Endothelial cell of hepatic sinusoid (primary cell): ENCODE measurements at regions not wholly inside any gene's neighbourhood (a gene's known extent, or its start where the extent isn't known, plus 50 kb on each side); places are given as distances from the start of the nearest gene placed in this dataset.

Source experiments
- in situ Hi-C: cut with HindIII; loops from 2 replicates; pipeline ENCODE4 v1.10.0; 2017; ENCODE audit warnings: low sequenced_read_pairs

DNA sequence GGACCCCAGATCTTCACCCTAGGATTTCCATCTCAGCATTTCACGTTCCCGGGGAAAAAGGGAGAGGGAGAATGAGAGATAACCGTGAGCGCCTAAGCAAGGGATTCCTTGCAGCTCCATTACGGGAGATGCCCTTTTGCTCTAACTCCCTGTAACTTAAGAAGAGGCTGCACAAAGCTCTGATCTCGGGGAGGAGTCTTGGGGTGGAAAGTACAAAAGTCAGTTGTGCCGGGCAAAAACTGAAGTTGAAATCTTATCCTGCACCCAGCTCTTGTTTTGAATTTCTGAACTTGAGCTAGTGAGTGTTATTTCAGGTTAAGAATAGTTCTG lies 256.4 kb upstream of the SOX21 start:
- in situ Hi-C loops: no loop called here

DNA sequence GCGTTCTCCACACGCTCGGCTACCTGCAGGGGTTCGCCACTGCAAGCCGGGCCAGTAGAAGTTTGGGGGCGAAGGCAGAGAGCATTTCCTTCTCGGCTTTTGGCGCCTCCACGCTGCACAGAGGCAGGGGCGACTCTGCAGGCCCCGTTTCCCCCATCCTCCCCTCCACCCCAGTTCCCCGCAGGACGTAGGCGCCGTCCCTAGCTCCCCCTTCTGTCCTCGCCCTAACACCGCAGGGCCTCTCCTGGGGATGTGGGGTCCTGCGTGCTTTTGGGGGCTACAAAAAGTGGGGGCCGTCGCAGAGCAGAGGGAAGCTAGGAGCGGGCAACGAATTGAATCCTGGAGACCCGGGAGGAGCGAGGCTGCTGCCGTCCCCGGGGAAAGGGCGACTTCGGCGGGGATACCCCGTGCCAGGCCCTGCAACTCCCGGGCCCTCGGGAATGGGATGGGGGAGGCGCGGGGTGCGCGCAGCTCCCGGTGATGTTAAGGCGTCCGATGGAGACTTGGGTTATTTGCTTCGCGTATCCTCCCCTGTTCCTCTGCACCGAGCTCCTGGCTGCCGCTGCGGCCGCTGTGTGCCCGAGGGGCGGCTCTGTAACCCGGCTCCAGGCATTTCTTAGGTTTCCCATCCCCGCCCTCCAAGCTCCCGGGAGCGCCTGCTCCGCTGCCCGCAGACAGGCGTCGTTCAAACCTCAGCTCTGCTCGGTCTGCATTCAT lies 255.9 kb upstream of the SOX21 start:
- in situ Hi-C loops: no loop called here

DNA sequence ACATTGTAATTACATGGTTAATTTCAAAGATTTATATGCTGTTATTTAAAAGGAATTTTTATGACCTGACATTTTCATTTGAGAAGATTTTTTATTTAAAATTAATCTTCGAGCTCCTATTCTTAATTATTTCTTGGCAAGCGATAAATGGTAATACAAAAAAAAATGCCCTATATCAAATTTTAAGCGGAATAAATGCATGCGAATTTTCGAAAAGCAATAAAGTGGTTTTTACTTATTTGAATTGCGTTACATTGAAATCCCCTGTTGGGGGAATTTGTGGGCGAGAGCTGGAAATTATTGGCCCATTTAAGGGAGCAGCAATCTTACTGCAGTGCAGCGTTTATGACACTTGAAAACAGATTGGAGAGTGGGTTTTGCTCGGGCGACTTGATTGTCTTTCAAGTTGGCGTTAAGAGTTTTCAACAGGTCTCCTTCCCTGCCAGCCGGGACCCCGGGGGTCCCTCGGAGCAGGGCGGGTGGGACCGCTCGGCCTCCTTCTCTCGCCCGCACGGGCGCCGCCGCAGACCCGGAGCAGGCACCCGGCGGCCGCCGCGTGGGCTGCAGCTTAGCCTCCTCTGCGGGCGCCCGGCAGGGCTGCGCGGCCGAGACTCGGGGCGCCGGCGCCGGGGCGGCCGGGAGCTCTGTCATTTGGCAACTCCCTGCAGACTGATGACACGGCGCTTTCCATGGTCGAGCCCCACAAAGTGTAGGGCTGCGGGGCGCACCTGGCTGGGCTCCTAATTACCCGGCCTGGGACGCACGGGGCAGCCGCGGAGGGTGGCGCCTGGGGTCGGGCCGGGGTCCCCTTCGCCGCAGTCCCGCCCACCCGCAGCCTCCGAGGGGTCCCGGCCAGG lies 255.1 kb upstream of the SOX21 start:
- in situ Hi-C loops: no loop called here

DNA sequence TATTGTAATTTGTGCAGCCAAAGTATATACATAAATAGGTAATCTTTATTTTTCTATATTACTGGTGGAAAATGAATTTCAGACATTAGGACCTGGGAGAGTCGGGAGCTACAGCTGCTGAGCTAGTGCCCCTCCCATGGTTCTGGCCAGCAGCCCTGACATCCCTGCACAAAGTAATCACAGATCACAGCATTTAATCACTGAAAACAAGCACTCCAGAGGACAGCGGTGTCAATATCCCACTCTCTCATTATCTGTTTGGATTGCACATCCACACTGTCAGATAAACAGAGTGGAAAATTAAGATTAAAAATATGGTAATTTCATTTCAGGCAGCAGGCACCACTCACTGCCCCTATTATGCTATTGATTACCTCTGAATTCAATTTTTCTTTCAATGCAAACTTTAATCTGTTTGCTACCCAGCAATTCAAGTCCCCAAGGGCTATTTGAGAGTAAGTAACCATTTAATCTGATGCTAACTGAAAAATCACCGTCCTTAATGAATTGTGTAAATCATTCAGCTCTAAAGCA lies 254.1 kb upstream of the SOX21 start:
- in situ Hi-C loops: no loop called here

DNA sequence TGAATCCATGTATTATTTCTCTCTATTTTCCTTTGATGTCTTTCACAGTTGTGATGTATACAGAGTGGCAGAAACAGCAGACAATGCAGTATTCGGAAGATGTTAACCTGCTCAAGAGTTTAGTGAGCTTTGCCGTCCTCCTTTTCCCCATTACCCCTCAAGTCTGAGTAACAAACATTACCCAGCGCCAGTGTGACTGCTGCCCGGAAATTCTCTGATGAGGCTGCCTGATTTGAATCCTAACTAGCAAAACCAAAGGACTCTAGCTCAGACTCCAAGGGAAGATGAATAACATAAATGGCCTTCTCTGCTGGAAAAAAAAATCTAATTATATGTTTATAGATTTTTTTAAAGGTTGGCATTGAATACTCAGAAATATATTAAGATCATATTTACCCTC lies 247.3 kb upstream of the SOX21 start:
- in situ Hi-C loops: no loop called here

DNA sequence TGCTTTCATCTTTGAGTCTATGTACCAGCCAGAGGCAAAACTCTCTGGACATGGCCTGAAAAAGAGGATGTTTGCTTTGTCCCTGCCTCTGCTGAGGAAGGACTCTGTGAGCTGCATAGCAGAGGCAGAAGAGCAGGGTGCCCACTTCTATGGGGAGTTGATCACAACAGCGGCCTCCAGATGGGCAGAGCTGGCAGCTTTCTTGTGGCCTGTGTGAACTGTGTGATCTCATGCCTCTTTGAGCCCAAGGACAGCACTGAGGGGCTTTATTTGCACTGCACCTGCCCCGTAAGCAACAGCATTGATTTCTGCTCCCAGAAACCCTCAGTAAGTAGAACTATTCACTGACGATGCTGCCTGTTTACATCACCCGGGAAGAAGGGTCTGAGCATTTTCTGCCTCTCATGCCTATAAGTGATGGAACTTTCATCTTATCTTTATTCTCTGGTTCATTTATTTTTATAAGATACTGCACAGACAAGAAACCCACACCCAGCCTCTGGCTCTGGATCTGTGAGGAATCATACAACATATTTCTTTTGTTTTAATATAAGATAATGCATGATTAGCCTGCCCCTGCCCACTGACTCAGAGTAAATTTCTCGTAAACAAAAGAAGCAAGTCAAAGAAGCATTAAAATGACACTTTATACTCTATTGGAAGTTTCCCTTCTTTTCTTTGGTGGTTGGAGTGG lies 244.2 kb upstream of the SOX21 start:
- in situ Hi-C loops: no loop called here

DNA sequence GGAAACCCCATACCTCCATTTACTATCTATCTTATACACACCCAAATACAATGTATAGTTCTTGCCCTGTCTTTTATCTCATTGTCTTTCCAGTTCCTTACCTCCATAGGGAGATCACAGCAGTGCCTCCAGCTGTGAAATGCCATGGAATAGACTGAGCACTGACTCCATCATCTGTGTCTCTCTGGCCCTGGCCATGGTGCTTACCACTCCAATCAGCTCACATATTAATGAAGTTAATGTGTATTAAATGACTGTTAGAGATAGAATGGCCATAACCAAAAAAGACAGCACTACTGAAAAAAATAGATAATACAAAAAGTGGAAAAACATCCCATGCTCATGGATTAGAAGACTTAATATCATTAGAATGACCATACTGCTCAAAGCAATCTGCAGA lies 240.4 kb upstream of the SOX21 start:
- in situ Hi-C loops: no loop called here

DNA sequence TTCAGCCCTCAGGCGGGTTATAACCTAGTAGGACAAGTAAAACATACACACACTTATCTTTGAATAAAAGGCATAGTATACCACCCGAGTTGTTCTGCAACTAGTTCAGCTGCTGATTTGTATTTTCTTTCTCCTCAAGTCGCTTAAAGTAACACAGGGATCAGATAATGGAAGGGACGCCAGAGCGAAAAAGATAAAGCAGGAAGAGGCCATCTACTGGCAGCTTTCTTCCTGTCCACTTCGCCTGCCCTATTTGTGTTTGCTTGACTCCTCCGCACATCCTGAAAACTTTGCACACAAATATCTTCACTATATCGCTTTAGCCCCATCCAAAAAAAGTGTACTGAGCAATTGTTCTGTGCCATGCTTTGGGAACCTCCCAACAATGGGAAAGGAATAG lies 238.0 kb upstream of the SOX21 start:
- in situ Hi-C loops: no loop called here

DNA sequence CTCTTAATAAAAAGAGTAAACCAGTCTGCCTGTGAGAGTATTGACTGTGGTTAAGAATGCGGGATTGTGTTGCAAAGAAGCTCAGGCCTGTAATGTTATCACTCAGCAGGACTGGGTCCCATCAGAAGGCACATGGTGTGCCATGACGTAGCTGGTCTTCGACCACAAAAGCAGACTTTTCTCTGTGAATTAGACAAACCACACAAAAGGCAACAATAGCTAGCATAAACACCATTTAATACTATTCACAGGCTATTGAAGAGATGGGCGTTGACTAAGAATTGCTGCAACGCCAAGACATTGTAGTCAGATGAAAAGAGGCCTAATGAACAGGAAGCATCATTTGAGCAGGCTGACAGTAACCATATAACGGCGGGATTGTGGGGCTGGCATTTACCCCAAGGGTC lies 235.6 kb upstream of the SOX21 start:
- in situ Hi-C loops: no loop called here

DNA sequence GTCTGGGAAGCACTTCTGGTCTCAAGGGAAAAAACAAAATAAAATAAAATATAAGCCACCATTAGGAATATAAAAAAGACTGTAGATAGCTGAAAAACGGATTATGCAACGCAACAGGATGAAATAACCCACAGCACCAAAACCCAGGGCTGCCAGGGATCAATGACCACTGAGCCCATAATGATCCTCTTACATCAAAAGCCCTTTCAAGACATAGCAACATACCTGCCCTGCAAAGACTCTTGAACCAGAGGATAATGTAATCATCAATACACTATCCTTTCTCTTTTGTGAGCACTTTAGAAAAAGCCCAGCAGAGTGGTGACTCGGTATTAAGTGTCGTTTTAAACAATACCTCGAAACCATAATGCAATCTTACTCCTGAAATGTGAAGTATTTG lies 235.0 kb upstream of the SOX21 start:
- in situ Hi-C loops: no loop called here

DNA sequence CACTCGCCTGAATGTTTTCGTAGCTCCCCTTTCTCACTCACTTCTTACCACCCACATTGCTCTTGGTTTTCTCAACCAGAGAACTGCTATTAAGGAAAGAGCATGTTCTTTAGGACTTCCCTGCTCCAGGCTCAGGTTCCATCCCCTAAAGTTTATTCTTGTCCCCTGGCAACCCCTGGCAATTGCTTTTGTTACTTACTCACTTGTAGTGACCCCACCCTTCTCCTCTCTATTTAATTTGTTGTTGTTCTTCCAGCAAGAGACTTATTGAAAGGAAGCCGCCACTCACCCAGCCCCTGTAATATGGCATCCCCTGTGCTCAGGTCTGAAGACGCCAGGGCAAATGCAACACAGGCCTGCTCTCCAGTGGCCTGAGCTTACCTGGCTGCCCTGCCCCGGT lies 233.7 kb upstream of the SOX21 start:
- in situ Hi-C loops: no loop called here

DNA sequence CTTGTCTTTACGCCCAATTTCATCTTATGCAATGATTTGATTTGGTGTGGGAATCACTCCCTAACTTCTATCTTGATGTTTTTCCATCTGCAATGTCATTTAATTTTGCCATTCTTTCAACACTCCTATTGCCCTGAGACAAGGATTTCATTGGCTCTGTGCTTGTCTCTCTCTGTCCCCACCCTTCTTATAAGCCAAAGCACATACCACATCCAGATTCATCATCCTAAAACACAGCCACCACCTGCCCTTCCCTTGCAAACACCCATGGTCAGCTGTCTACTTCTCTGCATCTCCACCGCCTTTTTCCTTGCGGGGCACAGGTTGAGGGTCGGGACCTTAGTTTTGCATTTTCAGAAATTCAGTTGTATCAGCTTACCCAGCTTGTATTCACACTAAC lies 225.8 kb upstream of the SOX21 start:
- in situ Hi-C loops: no loop called here

DNA sequence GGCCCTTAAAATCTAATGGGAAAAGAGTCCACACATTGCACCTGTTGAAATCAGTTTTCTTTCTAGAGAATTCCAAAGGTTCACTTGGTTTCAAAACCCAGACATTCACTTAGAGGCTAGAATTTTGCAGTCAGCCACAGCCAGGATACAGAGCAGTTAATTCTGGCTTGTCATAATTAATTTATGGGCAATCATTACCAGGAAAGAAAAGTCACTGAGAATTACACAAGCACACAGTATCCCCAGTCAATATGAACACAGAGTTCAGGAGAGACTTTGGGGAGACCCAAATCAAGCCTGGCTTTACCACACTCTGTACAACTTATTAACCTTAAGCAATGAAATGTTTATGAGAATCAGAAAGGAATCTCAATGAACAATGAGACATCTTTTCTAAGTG lies 224.3 kb upstream of the SOX21 start:
- in situ Hi-C loops: no loop called here

DNA sequence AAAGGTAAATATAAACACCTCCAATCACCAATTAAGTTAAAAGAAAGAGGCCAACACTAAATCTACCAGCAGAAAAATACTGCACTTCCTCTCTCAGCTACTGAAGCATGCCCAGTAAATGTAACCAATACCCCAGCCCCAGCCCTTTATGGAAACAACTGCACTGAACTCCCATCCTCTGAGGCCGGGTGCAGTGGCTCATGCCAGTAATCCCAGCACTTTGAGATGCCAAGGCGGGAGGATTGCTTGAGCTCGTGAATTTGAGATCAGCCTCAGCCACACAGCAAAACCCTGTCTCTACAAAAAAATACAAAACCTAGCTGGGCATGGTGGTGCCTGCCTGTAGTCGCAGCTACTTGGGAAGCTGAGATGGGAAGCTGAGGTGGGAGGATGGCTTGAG lies 221.6 kb upstream of the SOX21 start:
- in situ Hi-C loops: no loop called here

DNA sequence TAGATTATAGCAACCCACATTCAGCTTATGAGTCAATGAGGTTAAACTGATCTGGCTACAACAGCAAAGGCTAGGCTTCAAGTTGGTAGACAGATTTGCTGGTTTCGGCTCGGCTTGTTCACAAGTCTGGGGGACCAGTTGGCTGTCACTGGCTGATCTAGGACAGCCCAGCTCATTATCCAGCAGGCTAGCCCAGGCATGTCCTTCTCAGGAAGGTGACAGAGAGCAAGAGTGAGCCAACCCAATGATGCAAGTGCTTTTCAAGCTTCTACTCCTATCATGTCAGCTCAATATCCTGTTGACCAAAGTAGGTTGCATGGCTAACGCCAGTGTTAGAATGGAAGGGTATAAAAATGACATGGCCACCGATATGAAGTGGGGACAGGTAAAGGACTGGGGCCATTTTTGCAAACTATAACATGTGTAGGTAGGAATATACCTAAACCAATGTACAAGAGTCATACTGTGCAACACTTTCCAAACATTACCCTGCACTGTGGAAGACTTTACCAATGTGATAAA lies 220.9 kb upstream of the SOX21 start:
- in situ Hi-C loops: no loop called here

DNA sequence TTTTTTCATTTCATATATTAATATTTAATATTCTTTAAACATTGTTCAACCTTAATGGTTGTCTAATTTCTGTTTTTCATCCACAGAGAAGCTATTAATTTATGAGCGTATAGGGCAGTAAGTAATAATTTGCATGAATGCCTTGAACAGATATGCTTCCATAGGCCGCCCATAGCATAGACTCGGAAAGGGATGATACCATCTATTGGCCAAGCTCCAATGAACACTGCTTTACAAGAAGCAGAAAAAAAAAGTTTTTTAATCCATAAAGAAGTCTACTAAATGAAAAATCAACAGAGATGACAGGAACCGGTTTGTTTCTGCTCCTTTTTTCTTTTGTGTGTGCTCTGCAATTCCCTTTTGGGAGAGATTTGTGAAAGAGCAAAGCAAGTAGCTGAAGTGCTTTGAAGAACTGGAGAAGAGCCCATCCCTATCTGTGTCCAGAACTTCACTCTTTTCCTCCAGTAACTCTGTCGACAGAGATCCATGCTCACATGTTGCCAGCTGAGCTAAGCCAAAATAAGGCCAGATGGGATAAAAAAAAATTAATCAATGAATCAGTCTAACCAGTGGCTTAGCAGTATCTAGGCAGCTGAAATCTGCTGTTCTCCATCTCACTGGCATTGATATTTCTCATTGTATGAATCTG lies 215.9 kb upstream of the SOX21 start:
- in situ Hi-C loops: no loop called here

DNA sequence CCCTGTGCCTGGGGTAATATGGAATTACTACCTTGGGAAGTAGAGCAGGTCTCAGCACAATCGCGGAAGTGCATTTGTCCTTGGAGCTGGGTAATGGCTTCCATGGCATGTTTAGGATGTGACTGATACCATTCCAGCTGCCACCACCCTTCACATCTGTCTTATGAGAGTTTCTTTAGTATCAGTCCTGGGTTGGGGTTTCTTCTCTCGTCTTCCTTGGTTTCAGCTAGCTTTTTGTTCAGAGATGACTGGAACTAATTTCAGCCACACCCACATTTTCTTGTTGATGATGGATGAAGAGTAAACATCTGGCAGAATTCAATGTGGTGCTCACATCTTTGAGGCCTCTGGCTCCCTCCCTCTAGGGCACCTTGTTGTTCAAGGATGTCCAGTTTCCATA lies 212.9 kb upstream of the SOX21 start:
- in situ Hi-C loops: no loop called here

DNA sequence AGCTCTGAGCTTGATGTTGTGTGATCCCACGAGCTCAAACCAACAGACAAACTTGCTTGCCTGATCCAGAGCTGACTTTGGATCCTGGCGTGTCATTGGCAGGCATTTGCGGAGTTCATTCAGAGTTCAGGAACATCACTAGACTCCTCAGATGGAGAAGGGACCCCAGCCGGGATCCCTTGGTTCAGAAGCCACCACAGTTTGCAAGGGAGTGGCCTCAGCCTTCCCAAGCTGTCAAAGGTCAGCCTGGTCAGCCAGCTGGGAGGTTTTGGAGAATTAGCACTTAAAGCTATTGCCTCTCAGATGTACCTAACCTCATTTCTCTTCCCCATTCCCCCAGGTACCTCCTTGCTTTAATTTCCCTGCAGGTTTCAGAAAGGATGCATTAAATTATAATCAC lies 208.8 kb upstream of the SOX21 start:
- in situ Hi-C loops: no loop called here

DNA sequence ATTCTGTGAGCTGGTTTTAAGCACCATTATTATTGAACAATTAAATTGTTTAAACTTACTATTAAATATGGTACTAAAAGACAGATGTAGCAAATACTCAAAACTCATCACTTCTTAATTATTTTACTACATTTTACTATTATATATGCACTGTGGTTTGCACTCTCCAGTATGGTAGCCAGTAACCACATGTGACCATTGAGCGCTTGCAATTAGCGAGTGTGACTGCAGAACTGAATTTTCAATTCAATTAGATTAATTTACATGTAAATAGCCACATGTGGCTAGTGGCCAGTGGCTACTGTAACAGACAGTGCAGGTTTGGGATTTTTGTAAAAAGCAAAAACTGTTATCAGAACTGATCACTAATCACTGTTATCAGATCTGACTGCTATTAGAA lies 208.2 kb upstream of the SOX21 start:
- in situ Hi-C loops: no loop called here

DNA sequence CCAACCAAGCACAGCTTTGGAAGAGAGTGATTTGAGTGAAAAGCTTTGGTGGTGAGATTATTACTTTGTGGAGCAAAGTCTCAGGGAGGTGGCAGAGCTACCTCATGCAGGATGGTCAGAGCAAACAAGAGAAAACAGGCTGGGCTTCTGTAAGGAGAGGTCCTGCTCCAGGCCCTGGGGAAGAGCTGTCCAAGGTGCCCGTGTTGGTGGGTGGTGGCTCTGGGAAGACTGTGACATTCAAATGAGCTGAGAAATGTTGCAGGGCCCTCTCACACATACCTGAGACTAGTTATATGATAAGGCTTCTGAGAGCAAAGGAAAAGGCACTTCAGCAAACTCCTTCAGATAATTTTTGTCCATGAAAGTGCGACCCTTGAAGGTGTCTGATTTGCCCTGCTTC lies 205.5 kb upstream of the SOX21 start:
- in situ Hi-C loops: no loop called here

DNA sequence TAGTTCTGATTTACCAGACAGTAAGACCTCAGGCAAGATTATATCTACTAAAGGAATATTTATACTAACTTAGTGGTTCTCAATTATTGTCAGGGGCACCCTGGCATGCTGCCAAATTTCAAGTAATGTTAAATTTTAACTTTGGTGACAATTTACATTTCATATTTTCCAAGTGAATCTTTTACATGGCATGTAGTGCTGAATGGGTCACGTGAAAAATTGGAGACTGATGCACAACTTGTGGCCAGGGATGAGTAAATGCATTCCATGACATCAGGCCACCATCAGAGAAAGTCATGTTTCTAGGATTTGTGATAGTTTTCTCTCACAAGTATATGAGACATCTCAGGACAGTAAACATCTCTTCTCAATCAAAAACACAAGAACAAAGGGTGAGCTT lies 202.6 kb upstream of the SOX21 start:
- in situ Hi-C loops: no loop called here
